HUES48 (cell line): ENCODE measurements at regions not wholly inside any gene's neighbourhood (a gene's known extent, or its start where the extent isn't known, plus 50 kb on each side); places are given as distances from the start of the nearest gene placed in this dataset.

ENCODE experiments used
- H3K27ac ChIP-seq: one replicate; pipeline ENCODE4 v1.7.0; 2013; ENCODE audit warnings: low read depth, low read length, inconsistent platforms
- H3K27me3 ChIP-seq: 2 replicates; pipeline ENCODE4 v1.6.1; 2013; ENCODE audit warnings: mild to moderate bottlenecking, low read length; ENCODE audit not compliant: control insufficient read depth, insufficient read depth
- H3K36me3 ChIP-seq: 2 replicates; pipeline ENCODE4 v1.6.1; 2013; ENCODE audit warnings: low read length; ENCODE audit not compliant: control insufficient read depth, insufficient read depth
- H3K4me1 ChIP-seq: 2 replicates; pipeline ENCODE4 v1.6.1; 2013; ENCODE audit warnings: mild to moderate bottlenecking, low read length; ENCODE audit not compliant: control insufficient read depth, insufficient read depth
- H3K4me3 ChIP-seq: 2 replicates; pipeline ENCODE4 v1.5.1; 2013; ENCODE audit warnings: mild to moderate bottlenecking, low read depth, low read length
- H3K9ac ChIP-seq: 2 replicates; pipeline ENCODE4 v1.6.1; 2013; ENCODE audit warnings: mild to moderate bottlenecking, low read depth, low read length, moderate library complexity
- H3K9me3 ChIP-seq: 2 replicates; pipeline ENCODE4 v1.6.1; 2013; ENCODE audit warnings: low read length; ENCODE audit not compliant: control insufficient read depth, insufficient read depth

DNA sequence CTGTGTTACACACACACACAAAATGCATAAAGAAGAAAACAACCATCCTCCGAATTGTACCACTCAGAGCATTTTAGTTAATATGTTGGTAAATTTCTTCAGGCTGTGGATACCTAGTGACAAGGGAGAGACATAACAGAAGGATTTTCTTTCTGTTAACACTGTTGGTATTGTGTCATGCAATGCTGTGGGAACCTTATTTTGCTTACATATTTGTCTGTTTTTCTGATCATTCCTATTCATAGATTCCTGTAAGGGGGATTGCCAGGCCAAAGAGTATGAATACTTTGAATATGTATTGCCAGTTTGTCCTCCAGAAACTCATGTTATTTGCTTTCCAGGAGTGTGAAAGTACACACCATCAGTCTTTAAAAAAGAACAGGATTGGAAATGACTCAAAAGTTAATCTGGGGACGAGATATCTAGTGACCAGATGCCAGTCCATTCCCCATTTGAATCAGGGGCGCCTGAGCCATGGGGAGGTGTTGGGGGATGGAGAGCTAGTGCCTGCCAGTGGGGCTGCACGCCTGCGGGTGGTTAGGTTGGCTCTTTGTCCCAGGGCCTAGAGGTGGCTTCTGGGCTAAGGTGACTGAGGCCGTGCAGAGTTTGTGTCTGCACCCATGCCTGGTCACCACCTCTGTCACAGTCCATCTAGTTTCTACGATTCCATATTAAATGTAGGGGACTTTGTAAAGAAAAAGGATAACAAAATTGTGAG is 142.0 kb downstream of the PTPN20 start:
- H3K27ac ChIP-seq: no peak overlapping the region
- H3K9ac ChIP-seq: no peak overlapping the region
- no peaks in the 10 kb centered on the region for H3K9me3 ChIP-seq
- no peaks in the 10 kb centered on the region for H3K36me3 ChIP-seq
- no peaks in the 10 kb centered on the region for H3K4me1 ChIP-seq
- no peaks in the 10 kb centered on the region for H3K27me3 ChIP-seq
- H3K4me3 ChIP-seq: no peak overlapping the region

DNA sequence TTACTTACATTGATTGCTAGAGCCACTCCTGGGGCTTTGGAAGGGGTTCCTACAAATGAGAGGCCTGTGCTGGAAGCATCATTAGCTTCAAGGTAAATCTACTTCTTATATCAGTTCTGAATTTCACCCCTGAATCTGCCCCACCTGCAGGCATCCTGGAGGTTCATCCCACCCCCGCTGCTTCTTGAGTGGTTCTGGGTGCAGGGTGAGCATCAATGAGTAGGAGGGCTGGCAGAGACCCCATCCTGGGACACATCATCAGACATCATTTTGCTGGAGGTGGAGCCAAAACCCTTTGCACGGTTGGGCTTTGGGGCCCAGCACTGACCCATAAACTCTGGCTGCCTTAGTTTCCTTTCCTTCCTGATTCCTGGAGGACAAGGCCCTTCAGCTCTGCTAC is 143.7 kb downstream of the PTPN20 start:
- no peaks in the 10 kb centered on the region for H3K27me3 ChIP-seq
- no peak overlapping the region for H3K4me3 ChIP-seq
- no peaks in the 10 kb centered on the region for H3K36me3 ChIP-seq
- no peak overlapping the region for H3K9ac ChIP-seq
- H3K27ac ChIP-seq: no peak overlapping the region
- H3K4me1 ChIP-seq: no peaks in the 10 kb centered on the region
- H3K9me3 ChIP-seq: no peaks in the 10 kb centered on the region

DNA sequence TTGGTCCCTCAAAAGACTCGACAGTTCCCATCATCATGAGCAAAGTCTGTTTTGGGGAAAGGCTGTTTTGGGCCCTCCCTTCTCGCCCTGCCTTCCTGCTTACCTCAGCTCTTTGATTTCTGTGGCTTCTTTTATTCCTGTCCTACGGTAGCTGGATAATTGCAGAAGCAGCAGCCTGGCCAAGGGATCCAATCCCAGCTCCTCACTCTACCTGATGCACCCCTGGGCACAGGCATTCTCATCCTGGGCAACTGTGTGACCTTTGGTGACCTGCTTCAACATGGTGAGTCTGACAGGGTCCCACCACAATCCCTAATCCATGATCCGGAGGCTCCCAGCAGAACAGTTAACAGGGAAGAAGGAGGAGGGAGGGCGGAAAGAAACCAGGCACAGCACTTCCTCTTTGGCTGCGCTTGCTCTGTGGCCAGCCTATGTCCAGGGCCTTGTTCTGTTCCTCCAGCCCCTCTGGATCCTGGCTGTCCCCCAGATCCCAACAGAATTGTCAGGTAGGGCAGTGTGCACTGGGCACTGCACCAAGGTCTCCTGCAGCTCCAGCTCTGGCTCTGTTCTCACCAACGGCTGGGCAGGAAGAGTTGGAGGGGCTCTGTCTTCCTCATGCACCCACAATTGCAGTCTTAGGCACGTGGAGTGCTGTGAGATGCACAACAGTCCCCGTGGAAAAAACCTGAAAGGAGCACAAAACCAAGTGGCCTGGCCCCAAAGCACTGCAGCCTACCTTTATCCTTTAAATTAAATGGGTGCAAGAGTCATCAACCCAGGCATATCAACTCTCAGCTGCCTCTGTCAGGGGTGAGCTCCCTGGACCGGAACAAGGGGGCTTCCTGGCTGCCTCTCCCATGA is 144.4 kb downstream of the PTPN20 start:
- Histone ChIP-seq H3K36me3 (no peaks in the 10 kb centered on the region), H3K27ac (no peak overlapping the region), H3K4me1 (no peaks in the 10 kb centered on the region), H3K9me3 (no peaks in the 10 kb centered on the region), H3K9ac (no peak overlapping the region), H3K4me3 (no peak overlapping the region), H3K27me3 (no peaks in the 10 kb centered on the region)

DNA sequence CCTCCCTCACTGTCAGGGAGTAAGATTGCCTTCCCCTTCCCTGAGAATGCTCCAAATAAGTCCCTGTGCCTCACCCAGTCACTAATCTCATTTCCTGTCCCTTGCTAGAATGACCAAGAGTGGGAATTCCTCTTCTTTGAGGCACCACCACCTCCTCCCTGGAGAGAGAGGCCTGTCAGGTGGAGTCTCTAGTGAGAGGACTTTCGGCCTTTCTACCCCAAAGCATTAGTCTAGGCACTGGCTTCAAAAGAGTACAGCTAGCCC is 145.0 kb downstream of the PTPN20 start:
- no peak overlapping the region for H3K9ac ChIP-seq
- H3K27ac ChIP-seq: no peak overlapping the region
- H3K9me3 ChIP-seq: no peaks in the 10 kb centered on the region
- no peak overlapping the region for H3K4me3 ChIP-seq
- H3K27me3 ChIP-seq: no peaks in the 10 kb centered on the region; the same call in 1 of the 2 replicates
- H3K4me1 ChIP-seq: no peaks in the 10 kb centered on the region
- H3K36me3 ChIP-seq: no peaks in the 10 kb centered on the region

DNA sequence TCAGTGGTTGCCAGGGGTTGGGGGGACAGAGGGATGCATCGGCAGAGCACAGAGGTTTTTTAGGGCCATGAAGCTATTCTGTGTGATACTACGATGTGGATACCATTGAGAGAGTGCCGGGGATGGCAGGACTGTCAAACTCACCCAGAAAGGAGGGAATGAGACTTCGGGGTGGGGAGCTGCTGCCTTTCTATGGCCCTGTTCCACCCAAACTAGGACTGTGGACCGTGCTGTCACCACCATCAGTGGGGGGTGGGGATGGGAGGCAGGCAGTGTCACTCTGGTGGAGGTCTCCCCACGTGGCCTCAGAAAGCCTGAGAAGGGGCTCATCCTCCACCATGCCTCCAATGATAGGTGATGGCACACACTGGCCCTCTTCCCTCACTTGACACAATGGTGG is 146.2 kb downstream of the PTPN20 start:
- no peaks in the 10 kb centered on the region for H3K36me3 ChIP-seq
- H3K9me3 ChIP-seq: no peaks in the 10 kb centered on the region
- no peak overlapping the region for H3K27ac ChIP-seq
- H3K4me3 ChIP-seq: no peak overlapping the region
- no peak overlapping the region for H3K9ac ChIP-seq
- no peaks in the 10 kb centered on the region for H3K4me1 ChIP-seq
- no peaks in the 10 kb centered on the region; the same call in 1 of the 2 replicates for H3K27me3 ChIP-seq

DNA sequence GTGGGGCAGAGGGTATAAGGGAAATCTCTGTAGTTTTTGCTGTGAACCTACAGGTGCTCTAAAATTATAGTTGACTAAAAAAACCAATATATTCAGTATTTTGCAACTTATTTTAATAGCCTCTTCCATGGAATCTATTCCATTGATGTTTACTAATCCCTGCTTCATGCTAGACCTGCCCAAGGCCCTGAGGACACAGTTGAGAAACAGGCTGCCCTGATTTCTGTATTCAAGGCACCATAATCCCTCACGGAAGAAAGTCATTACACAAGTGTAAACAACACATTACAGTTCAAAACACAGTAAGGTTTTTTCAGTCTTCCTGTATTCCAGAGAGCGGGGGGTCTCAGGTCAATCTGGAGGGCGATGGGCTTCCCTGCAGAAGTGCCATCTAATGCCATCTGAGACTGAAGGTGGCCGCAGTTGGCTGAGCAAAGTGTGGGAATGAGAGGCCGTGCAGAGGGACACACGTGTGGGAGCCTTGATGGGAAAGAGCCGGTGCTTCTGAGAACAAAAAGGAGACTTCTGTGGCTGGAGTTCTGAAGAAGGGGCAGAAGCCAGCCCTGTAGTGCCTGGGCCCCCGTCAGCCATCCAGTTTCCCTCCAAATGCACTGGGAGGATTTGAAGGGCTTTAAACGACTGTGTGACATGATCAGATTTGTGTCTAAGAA is 146.9 kb downstream of the PTPN20 start:
- H3K27ac ChIP-seq: no peak overlapping the region
- H3K4me3 ChIP-seq: no peak overlapping the region
- no peaks in the 10 kb centered on the region for H3K9me3 ChIP-seq

DNA sequence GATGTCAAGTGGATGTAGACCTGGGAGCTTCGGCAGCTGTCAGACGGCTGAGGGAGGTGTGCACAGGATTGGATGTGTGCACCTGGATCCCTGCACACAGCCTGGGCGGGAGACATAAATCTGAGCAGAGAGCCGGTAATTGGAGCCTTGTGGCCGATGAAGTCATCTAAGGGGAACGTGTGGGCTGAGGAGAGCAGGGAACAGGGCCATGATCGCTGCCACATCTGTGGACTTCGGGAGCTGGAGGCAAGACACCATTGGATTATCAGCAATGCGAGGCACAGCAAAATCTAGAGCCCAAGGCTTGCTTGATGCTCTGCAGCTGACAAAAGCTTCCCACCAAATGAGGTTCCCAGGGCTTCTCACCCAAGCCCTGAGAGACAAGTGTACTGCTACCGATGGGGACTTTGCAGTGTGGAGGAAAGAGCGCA is 147.7 kb downstream of the PTPN20 start:
- Histone ChIP-seq H3K9me3 (no peaks in the 10 kb centered on the region), H3K4me1 (no peaks in the 10 kb centered on the region), H3K27ac (no peak overlapping the region), H3K27me3 (no peaks in the 10 kb centered on the region; the same call in 1 of the 2 replicates), H3K9ac (no peak overlapping the region), H3K36me3 (no peaks in the 10 kb centered on the region), H3K4me3 (no peak overlapping the region)

More for the DNA sequence above, 146.9 kb downstream of the PTPN20 start:
- no peak overlapping the region for H3K9ac ChIP-seq
- no peaks in the 10 kb centered on the region for H3K4me1 ChIP-seq
- H3K27me3 ChIP-seq: no peaks in the 10 kb centered on the region; the same call in 1 of the 2 replicates
- H3K36me3 ChIP-seq: no peaks in the 10 kb centered on the region

DNA sequence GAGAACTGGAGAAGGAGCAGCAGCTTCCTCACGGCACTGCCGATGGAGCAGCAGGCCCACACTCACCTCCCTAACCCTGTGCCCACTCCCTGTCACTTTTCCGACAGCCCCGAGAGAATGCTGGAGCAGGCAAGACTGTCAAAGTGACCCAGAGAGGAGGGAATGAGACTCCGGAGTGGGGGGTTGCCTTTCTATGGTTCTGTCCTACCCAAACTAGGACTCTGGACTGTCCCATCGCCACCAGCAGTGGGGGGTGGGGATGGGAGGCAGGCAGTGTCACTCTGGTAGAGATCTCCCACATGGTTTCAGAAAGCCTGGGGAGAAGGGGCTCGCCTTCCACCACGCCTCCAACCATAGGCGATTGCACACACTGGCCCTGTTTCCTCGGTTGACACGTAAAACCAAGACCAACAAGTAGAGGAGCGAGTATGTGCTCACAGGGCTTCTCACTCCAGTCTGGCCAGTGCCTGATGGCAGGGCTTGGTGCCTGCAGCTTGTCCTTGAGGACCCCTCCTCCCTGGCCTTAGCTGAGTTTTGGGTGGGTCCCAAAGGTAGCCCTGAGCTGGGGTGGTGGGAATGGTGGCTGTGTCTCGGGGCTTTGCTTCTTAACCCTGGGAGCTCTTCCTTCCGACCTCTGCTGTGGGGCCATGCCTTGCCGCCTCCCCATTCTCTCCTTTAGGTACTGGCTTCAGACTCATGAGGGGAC is 148.5 kb downstream of the PTPN20 start:
- H3K4me3 ChIP-seq: no peak overlapping the region
- no peaks in the 10 kb centered on the region; the same call in 1 of the 2 replicates for H3K27me3 ChIP-seq
- no peaks in the 10 kb centered on the region for H3K36me3 ChIP-seq
- H3K9me3 ChIP-seq: no peaks in the 10 kb centered on the region
- H3K4me1 ChIP-seq: no peaks in the 10 kb centered on the region
- H3K27ac ChIP-seq: no peak overlapping the region
- no peak overlapping the region for H3K9ac ChIP-seq

DNA sequence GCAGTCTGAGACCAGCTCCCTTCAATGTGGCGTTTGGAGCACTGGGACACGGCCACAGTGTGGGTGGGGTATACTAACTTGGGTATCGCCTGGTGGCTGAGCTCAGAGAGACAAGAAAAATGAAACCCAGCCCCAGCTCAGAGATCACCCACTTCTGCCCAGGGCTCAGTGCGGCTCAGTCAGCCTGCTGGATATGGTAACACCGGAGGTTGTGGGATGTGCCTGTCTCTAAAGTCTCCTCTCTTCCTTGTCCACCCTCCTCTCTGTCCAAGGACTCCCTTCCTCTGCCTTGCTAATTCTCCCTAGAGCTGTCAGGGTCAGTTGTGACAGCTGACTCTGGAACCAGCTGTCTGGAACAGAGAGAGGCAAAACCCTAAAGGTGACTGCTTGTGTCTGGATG is 149.1 kb downstream of the PTPN20 start:
- no peaks in the 10 kb centered on the region for H3K36me3 ChIP-seq
- H3K9me3 ChIP-seq: no peaks in the 10 kb centered on the region
- H3K4me1 ChIP-seq: no peaks in the 10 kb centered on the region
- no peak overlapping the region for H3K9ac ChIP-seq
- H3K27ac ChIP-seq: no peak overlapping the region
- H3K4me3 ChIP-seq: no peak overlapping the region
- H3K27me3 ChIP-seq: no peaks in the 10 kb centered on the region; the same call in 1 of the 2 replicates

DNA sequence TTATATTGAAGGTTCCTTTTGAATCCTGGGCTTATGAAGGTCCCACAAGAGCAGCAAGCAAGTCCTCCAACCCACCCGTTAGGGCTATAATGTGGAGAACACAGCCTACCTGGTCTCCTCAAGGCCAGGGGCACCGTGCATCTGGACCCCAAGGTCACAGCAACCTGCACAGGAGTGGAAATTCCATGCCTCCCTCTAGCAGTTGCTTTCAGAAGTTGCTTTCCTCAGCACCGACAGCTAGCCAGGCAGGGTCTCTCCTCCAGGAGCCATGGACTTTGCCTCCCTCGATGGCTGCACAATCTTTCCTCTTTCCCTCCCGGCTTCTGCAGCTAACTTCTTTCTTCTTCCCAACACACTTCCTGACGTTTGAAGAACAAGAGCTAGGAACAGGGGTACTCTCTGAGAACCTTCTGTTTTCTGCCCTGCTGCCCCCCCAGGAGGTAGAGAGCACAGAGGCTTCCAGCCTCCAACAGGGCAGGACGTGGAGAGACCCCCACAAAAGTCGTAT is 149.8 kb downstream of the PTPN20 start:
- Histone ChIP-seq H3K36me3 (no peaks in the 10 kb centered on the region), H3K27ac (no peak overlapping the region), H3K9ac (no peak overlapping the region), H3K27me3 (no peaks in the 10 kb centered on the region; the same call in 1 of the 2 replicates), H3K4me1 (no peaks in the 10 kb centered on the region), H3K9me3 (no peaks in the 10 kb centered on the region), H3K4me3 (no peak overlapping the region)
